ENCODE measurements at regions not wholly inside any gene's neighbourhood (a gene's known extent, or its start where the extent isn't known, plus 50 kb on each side); places are given as distances from the start of the nearest gene placed in this dataset.
A peak's percentile ranks its signal among the peaks of the same experiment; 100 is the strongest.

DNA sequence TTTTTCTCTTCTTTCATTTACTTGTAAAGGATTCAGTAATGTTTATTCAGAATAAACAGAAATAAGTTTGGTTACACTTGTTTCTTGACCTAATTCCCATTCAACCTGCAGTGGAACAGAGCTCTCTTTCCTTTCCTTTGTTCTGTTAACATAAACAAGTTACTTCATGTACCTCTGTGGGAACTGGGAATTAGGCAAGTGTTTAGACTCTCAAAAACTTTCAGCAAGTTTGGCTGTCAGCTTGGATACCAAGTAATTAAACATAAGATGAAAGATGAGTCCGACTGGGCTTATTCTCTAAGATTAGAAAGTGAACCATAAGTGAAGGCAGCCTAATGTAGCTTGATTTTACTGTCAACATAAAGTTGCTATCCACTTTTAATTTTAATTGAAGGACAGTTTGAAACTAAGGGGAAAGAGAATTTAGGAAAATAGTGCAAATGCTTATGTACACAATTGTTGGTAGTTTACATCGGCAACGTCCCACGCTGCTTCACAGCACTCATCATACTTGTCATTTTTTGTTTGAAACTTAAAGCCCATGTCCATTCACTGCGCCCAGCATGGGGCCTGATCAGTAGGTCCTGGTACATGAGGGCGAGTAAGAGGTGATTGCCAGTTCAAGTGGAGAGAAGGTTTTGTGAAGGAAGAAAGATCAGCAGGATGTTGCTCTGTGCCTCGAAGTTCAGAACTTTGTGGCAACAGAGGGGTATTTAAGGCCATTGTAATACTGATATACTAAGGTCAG is 113.0 kb downstream of the PLEKHG1 start:
- Histone ChIP-seq H3K27me3 (no peaks in the 10 kb centered on the region), H3K36me3 (no peaks in the 10 kb centered on the region), H3K4me3 (no peak overlapping the region), H3K4me1 (peaks cover 12% of the 10 kb centered on the region), H3K27ac (no peak overlapping the region), H3K9me3 (no peaks in the 10 kb centered on the region)
- no peak for DNase-seq (ENCODE audit: extremely low spot score in 2 of 2)
- intact Hi-C loops (cut with DNase I): no loop called here
- TF ChIP-seq POLR2A (IDR thresholded peaks at IDR 0.05): no peak
- TF ChIP-seq, protein P1, sequence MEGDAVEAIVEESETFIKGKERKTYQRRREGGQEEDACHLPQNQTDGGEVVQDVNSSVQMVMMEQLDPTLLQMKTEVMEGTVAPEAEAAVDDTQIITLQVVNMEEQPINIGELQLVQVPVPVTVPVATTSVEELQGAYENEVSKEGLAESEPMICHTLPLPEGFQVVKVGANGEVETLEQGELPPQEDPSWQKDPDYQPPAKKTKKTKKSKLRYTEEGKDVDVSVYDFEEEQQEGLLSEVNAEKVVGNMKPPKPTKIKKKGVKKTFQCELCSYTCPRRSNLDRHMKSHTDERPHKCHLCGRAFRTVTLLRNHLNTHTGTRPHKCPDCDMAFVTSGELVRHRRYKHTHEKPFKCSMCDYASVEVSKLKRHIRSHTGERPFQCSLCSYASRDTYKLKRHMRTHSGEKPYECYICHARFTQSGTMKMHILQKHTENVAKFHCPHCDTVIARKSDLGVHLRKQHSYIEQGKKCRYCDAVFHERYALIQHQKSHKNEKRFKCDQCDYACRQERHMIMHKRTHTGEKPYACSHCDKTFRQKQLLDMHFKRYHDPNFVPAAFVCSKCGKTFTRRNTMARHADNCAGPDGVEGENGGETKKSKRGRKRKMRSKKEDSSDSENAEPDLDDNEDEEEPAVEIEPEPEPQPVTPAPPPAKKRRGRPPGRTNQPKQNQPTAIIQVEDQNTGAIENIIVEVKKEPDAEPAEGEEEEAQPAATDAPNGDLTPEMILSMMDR (IDR thresholded peaks at IDR 0.05): no peak
- peak in 1 of 2 donors; percentile 55 for TF ChIP-seq POLR2AphosphoS5 (IDR thresholded peaks at IDR 0.05; ENCODE audit: insufficient read depth in 1 of 2, low read depth in 1 of 2)

GRCh38 chr6:150713487-150713886 is 113.8 kb downstream of the PLEKHG1 start:
- Histone ChIP-seq H3K27me3 (no peaks in the 10 kb centered on the region), H3K4me3 (no peak overlapping the region), H3K4me1 (peaks cover 12% of the 10 kb centered on the region), H3K9me3 (no peaks in the 10 kb centered on the region), H3K36me3 (no peaks in the 10 kb centered on the region), H3K27ac (no peak overlapping the region)
- TF ChIP-seq POLR2A (IDR thresholded peaks at IDR 0.05) (no peak), POLR2AphosphoS5 (IDR thresholded peaks at IDR 0.05; ENCODE audit: insufficient read depth in 1 of 2, low read depth in 1 of 2) (no peak)
- TF ChIP-seq, protein P1 (IDR thresholded peaks at IDR 0.05): no peak
- intact Hi-C loops (cut with DNase I): no loop called here
- DNase-seq (ENCODE audit: extremely low spot score in 2 of 2): no peak

DNA sequence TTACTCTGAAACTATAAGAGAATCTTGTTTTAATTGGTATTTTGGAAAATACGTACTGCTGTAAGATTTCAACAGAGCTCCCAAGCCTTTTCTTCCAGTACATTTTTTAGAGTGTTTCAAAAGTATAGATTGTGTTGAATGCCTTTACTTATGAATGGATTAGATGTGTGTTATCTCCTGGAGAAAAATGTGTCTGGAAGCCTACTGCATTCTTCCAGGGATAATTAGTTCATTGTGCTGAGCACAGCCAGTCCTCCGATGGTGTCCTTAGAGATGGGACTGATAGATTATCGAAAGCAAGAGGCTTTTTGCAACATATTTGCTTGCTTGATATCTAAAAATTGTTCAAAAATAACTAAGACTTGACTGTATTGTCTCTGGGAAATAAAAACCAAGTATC is 114.2 kb downstream of the PLEKHG1 start:
- no peaks in the 10 kb centered on the region for H3K27me3 ChIP-seq
- H3K4me1 ChIP-seq: peaks cover 12% of the 10 kb centered on the region
- intact Hi-C loops (cut with DNase I): no loop called here
- H3K4me3 ChIP-seq: no peak overlapping the region
- DNase-seq (ENCODE audit: extremely low spot score in 2 of 2): no peak
- no peaks in the 10 kb centered on the region for H3K9me3 ChIP-seq
- no peak overlapping the region for H3K27ac ChIP-seq
- no peak for TF ChIP-seq POLR2A (IDR thresholded peaks at IDR 0.05)
- no peaks in the 10 kb centered on the region for H3K36me3 ChIP-seq

DNA sequence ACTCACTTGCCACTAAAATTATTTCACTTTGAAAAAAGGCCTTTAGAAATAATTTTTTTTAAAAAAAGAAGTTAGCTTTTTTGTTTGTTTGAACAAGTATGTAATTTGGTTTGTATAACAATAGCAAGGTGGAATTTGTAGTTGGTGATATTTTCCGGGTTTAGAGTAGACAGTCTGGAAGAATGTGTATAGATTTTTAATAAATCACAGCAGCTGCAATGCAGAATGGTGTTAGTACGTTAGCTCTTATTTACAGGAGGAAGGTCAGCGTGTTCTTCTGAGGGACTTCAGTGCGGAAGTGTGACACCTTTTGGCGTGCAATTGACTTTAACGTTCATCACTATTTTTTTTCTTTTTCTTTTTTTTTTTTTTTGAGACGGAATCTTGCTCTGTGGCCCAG is 115.4 kb downstream of the PLEKHG1 start:
- no peak for TF ChIP-seq POLR2AphosphoS5 (IDR thresholded peaks at IDR 0.05; ENCODE audit: insufficient read depth in 1 of 2, low read depth in 1 of 2)
- TF ChIP-seq, protein P1 (IDR thresholded peaks at IDR 0.05): no peak
- TF ChIP-seq POLR2A (IDR thresholded peaks at IDR 0.05): no peak
- Histone ChIP-seq H3K9me3 (no peaks in the 10 kb centered on the region), H3K4me3 (no peak overlapping the region), H3K36me3 (no peaks in the 10 kb centered on the region), H3K27ac (no peak overlapping the region), H3K27me3 (no peaks in the 10 kb centered on the region), H3K4me1 (peaks cover 12% of the 10 kb centered on the region)
- DNase-seq (ENCODE audit: extremely low spot score in 2 of 2): no peak
- intact Hi-C loops (cut with DNase I): no loop called here

DNA sequence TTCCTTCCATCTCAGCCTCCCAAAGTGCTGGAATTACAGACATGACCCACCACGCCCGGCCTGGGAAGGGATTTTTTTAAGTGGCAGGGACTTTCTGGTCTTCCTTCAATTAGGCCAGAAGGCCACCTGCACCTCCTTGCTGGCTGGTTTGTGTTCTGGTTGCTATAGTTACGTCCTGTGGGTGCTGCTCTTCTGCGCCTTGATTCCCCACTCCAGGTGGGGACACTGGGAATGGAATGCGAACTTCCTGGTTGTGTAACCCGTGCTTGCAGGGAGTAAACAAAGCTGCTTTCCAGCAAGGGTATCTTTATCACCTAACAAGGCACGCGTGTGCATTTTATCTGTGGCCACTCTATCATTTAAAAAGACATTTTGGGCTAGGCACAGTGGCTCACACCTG is 117.7 kb downstream of the PLEKHG1 start:
- H3K9me3 ChIP-seq: no peaks in the 10 kb centered on the region
- H3K4me1 ChIP-seq: peaks cover 12% of the 10 kb centered on the region
- TF ChIP-seq, protein P1 (IDR thresholded peaks at IDR 0.05): no peak
- TF ChIP-seq POLR2A (IDR thresholded peaks at IDR 0.05) (no peak), POLR2AphosphoS5 (IDR thresholded peaks at IDR 0.05; ENCODE audit: insufficient read depth in 1 of 2, low read depth in 1 of 2) (no peak)
- H3K36me3 ChIP-seq: no peaks in the 10 kb centered on the region
- H3K4me3 ChIP-seq: no peak overlapping the region
- H3K27me3 ChIP-seq: no peaks in the 10 kb centered on the region
- no peak overlapping the region for H3K27ac ChIP-seq
- intact Hi-C loops (cut with DNase I): no loop called here
- DNase-seq (ENCODE audit: extremely low spot score in 2 of 2): no peak

Measured in vagina (tissue), 2 donors.